ENCODE measurements at regions not wholly inside any gene's neighbourhood (a gene's known extent, or its start where the extent isn't known, plus 50 kb on each side); places are given as distances from the start of the nearest gene placed in this dataset.

DNA sequence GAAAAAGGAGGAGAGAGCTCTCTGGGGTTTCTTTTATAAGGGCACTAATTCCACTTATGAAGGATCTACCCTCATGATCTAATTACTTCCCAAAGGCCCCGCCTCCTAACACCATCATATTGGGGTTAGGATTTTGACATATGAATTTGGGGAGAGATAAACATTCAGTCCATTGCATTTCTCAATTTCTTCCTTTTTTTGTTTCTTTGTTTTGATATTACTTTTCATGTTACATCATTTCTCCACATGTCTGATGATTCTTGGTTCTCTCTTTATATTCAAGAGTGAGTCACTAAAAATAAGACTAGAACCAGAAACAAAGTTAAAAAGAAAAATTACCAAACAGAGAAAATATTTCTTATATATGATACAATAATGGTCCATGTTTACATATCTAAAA lies 63.2 kb upstream of the DUSP10 start:
- no peak for DNase-seq

DNA sequence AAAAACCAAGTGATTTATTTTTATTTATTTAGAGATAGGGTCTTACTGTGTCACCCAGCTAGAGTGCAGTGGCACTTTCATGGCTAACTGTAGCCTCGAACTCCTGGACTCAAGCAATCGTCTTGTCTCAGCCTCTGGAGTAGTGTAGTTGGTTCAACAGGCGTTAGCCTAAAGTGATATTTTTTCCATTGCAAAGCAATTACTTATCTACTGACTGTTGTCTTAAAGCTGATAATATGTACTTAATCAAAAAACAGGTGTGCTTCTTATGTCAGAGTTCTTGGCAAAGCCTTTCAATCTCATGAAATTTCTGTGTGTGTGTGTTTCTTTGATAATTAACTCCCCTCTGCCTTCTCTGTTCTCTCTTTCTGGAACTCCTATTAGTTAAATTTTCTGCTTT lies 62.4 kb upstream of the DUSP10 start:
- no peak for DNase-seq

DNA sequence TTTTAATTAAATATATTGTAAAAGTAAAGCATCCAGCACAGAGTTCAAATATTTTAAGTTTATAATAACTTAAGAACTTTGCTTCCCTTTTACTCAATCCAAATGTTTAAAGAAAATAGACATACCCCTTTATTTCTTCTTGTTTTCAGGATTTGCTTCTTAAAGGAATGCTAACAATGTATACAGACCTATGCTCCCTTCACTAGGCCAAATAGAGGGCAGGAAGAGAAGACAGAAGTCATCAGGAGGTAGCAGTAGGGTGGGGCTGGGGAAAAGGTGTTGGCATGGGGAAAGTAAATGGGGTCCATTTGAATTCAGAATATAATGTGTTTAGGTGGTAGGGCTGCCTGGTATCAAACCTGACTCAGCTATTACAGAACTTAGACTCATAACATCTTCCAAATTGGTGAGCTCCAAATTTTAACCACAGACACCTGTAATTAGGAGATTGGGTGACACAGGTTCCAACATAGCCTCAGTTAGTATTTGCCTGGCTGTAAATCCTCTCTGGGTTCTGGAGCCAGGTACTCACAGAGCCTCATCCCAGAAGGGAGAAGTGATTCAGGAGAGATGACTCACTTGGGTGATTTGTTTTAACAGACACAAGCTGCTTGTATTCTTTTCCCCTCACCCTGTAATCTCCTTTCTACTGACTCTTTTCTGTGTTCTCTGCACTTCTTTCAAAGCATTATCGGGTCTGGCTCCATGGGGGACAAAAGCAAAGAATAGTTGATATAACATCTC lies 60.1 kb upstream of the DUSP10 start:
- no peak for DNase-seq

DNA sequence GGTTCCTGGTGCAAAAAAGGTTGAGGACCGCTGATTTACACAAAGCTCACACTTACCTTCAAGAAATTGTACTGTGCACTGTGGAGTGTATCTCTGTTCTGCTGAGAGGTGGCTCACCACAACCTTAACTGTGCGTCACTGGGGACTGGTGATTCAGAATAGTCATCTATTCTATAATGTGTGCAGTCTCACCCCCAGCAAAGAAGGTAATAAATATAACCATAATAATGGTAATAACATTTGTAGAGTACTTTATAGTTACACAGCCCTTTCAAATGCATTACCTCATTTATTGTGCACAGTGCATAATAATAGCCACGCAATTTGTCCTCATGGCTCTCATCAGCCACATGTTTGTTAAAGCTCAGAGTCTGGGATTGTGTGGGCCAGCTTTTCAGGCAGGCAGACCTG lies 59.4 kb upstream of the DUSP10 start:
- no peak for DNase-seq

DNA sequence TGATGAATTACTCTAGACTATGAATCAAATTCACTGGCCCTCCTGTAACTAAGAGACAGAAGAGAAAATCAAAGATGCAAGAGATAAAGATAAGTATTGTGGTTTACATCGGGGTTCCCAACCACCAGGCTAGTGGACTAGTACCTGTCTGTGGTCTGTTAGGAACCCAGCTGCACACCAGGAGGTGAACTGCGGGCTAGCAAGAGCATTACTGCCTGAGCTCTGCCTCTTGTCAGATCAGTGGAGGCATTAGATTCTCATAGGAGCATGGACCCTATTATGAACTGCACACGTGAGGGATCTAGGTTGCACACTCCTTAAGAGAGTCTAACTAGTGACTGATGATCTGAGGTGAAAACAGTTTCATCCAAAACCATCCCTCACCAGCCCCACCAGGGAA lies 58.9 kb upstream of the DUSP10 start:
- no peak for DNase-seq

DNA sequence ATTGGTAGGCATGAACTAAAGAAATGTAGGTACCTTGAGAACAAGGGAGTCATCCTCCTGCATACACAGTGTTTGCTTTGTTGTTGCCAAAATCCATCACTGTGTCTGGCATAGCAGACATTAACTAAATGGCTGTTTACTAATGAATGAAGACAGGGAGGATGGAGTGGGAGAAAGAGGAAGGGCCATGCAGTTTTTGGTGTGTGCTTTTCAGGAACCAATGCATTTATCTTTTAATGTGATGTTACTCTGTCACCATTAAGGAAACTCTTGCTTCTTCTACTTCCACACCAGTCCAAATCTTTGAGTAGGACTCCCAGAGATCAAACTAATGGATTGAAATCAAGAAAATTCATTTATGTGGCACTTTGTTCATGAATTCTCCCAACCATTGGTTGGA lies 55.6 kb upstream of the DUSP10 start:
- no peak for DNase-seq

DNA sequence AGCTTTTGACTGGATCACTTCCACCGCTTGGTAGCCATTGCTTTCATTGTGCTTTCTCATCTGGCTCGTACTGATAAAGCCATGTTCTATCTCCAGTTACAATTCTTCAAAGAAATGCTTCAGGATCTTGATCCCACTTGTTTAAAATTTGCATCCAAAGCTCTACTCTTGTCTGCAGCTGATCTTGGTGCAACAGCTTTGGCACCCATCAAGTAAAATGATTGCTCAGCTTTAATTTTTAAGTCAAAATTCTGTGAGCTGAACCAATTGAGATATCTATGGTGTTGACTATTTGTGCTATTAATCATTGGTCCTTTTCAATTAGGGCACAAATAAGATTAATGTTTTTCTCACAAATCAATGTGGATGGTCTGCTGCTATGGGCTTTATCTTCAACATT lies 54.8 kb upstream of the DUSP10 start:
- no peak for DNase-seq

DNA sequence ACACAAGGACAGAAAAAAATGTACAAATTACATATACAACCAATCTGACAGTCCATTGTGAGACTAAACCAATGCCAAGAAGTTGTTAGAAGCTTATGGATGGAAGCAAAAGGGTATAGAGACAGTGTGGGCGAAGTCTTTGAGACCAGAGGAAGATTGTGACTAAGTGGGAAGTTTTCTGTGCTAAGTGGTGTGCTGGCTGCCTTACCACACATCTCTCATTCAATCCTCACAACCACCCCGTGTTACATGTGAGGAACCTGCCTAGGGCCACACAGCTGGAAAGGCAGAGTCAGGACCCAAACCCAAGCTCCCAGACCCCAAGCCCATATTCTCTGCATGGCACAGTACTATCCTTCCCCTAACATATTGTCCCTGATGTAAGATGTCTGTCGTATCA lies 53.5 kb upstream of the DUSP10 start:
- DNase-seq = no peak

DNA sequence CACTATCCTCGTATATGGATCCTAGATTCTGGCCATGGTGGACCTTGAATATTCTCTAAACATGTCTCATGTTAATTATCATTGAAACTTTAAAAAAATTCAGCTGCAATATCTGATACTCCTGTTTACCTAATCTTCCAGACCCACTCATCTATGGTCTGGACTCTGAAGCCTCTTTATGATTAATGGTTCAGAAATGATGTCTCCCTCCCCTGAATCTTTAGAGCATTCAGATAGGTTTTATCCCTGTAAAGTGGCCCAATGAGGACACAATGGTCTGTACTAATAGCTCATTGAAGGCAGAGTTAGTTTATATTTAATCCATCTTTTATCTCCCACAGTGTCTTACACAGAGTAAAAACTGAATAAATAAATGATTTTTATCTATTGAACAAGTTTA lies 53.0 kb upstream of the DUSP10 start:
- DNase-seq = no peak

DNA sequence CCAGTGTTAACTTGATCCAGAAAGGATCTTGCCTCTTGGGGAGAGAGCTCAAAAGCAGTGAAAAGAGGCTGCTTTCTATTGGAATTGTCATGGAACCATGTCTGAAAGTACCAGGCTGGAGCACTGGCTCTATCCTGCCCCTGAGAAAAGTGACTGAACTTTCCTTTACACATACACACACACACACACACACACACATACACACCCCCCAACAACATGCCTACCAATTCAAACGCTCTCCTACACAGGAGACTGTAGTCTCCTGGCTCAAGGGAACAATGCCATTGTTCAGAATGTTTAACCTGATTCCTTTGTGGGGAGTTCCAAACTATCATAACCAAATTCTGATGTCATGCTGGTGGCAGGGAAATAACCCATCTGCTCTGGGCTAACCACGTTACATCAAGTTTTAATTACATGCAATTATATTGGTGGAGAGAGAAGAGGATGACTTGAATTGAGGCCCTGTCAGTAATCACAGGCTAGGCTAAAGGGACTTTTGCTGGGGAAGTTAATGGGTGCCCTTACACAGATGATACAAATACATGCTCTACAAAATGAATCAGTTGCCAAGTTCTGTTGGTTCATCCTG lies 52.3 kb upstream of the DUSP10 start:
- DNase-seq = no peak

DNA sequence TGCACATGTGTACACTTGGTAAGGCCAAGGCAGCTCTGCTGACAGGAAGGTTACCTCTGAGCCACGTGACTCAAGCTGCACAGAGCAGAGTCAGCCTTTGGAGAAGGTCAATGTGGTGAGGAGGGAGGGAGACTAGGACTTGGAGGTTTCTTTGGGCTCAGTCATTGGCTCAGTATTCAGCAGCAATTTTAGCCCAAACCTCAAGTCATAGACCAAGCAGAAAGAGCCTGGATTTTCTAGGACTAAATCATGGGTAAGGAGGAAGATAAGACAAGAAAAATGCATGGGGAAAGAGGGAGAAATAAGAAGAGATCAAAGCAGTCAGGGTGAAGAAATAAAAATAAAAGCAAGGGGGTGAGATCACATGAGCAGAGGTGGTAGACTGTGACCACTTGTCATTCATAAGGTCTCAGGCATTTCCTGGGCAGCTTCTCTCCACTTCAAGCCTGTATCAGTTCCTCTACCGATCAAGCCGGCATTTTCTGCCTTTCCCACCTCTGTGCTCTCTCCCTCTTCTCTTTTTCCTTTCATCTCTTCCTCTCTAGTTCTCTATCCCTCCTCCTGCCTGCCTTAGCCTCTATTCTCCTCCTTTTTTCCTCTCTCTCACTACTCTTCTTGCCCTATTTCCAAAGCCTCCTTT lies 51.7 kb upstream of the DUSP10 start:
- DNase-seq = no peak

DNA sequence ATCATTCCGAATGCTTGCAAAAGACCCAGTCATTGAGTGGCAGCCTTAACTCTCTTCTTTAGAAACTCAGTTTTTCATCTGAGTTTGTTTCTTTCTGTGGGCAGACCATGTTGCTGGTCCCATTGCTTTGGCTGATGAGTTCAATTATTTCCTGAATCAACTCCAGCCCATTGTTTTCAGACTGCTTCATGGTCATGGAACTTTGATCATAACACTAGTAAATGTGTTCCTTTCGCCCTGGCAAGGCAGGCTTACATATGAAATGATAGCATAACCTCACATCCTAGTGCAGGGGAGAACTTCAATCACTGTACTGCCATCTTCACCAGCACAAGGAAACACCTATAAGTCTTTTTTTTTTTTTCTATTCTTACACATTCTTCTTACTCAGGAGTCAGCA lies 50.0 kb upstream of the DUSP10 start:
- no peak for DNase-seq
